Gastroesophageal sphincter (tissue), 4 donors: ENCODE measurements at regions not wholly inside any gene's neighbourhood (a gene's known extent, or its start where the extent isn't known, plus 50 kb on each side); places are given as distances from the start of the nearest gene placed in this dataset.

ENCODE experiments used
- ATAC-seq: fragments of 150-250 bp; one replicate; pipeline ENCODE4 v1.9.1; 2016; ENCODE audit warnings: mild to moderate bottlenecking, moderate library complexity
- H3K27ac ChIP-seq, 4 donors: fragments of 200-600 bp; sonication (generic) in 3 of 4; 1 replicate in 3 of 4; 2 replicates in 1 of 4; pipeline ENCODE4 v1.5.1; 2016 to 2019
- H3K27me3 ChIP-seq: fragments of 200-600 bp; sonication (generic); one replicate; pipeline ENCODE4 v1.5.1; 2019
- H3K36me3 ChIP-seq, 2 donors: fragments of 200-600 bp; sonication (generic); one replicate each; pipeline ENCODE4 v1.5.1; 2019; ENCODE audit warnings: control low read depth in 1 of 2
- H3K4me1 ChIP-seq, 3 donors: fragments of 200-600 bp; sonication (generic); 1 replicate in 2 of 3; 2 replicates in 1 of 3; pipeline ENCODE4 v1.5.1; 2016 to 2019; ENCODE audit warnings: control low read depth in 2 of 3
- H3K4me3 ChIP-seq, 2 donors: fragments of 200-600 bp; sonication (generic); one replicate each; pipeline ENCODE4 v1.5.1; 2019; ENCODE audit warnings: mild to moderate bottlenecking in 1 of 2, moderate library complexity in 1 of 2
- H3K9me3 ChIP-seq, 3 donors: fragments of 200-600 bp; sonication (generic); one replicate each; pipeline ENCODE4 v1.5.1; 2017 to 2019; ENCODE audit warnings: control low read depth in 2 of 3
- CTCF ChIP-seq, 4 experiments: fragments of 200-600 bp in 2 of 4; fragments of 450-650 bp in 2 of 4; sonication (generic) in 1 of 4; IDR thresholded peaks; one replicate each; pipeline ENCODE4 v1.5.1; 2017 to 2019; ENCODE audit warnings: antibody characterized with exemption in 4 of 4, mild to moderate bottlenecking in 2 of 4, moderate library complexity in 2 of 4
- EP300 ChIP-seq: sonication (generic); formaldehyde crosslinking; IDR thresholded peaks from one replicate; pipeline ENCODE4 v1.6.1; 2017; ENCODE audit warnings: antibody characterized with exemption, mild to moderate bottlenecking
- POLR2A ChIP-seq, 2 donors: fragments of 450-650 bp; IDR thresholded peaks; one replicate each; pipeline ENCODE4 v1.6.1; 2017; ENCODE audit warnings: antibody characterized with exemption in 2 of 2, mild to moderate bottlenecking in 2 of 2, moderate library complexity in 1 of 2
- POLR2AphosphoS5 ChIP-seq: sonication (generic); formaldehyde crosslinking; IDR thresholded peaks from one replicate; pipeline ENCODE4 v1.6.1; 2017; ENCODE audit warnings: antibody characterized with exemption
- WGBS, 2 donors: methylation state at CpG; one replicate each; pipeline ENCODE4 v1.1.5; 2018; ENCODE audit warnings: low coverage in 1 of 2; 5-methylcytosine and 5-hydroxymethylcytosine counted together

DNA sequence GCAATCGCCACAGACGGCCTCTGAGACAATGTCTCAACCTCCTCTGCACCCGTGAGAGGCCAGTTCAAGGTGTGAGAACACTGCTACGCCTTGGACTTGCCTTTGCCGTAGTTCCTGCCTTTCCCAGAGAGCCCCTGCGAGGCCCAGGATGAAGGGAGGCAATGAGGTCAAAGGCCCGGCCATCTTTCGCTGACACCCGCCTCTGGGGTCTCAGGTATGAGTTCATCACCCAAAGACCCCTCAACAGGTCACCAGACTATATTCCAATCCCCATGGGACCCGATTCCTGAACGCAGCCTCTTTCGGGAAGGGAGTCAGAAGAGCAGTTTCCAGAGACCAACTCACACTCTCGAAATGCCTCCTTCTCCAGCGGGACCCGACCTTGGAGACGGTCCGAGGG lies 573.5 kb downstream of the KCNJ18 start:
- 76% methylated on average over 5 of the region's 17 CpGs; no CpG with 5 or more reads in 1 of the 2 donors for WGBS, 2 donors
- TF ChIP-seq CTCF (IDR thresholded peaks at IDR 0.05), result no peak
- TF ChIP-seq POLR2A (IDR thresholded peaks at IDR 0.05), result no peak
- no peak for TF ChIP-seq POLR2AphosphoS5
- TF ChIP-seq EP300, result no peak
- H3K9me3 ChIP-seq, result peaks cover 0 to 6% (median 0%) of the 10 kb centered on the region in 3 donors

GRCh38 chr17:22266231-22266630 lies 573.9 kb downstream of the KCNJ18 start:
- WGBS, 2 donors, result 62 to 81% methylated on average over 2 to 3 of the region's 18 CpGs
- no peak for TF ChIP-seq POLR2A (IDR thresholded peaks at IDR 0.05)
- TF ChIP-seq EP300, result no peak
- no peak for TF ChIP-seq POLR2AphosphoS5
- no peak for TF ChIP-seq CTCF (IDR thresholded peaks at IDR 0.05)

More for the DNA sequence above, 573.5 kb downstream of the KCNJ18 start:
- no peak overlapping the region for H3K4me3 ChIP-seq
- no peak overlapping the region for H3K27ac ChIP-seq
- no peaks in the 10 kb centered on the region for H3K36me3 ChIP-seq
- ATAC-seq, result no peak
- H3K27me3 ChIP-seq, result no peaks in the 10 kb centered on the region
- no peaks in the 10 kb centered on the region for H3K4me1 ChIP-seq

DNA sequence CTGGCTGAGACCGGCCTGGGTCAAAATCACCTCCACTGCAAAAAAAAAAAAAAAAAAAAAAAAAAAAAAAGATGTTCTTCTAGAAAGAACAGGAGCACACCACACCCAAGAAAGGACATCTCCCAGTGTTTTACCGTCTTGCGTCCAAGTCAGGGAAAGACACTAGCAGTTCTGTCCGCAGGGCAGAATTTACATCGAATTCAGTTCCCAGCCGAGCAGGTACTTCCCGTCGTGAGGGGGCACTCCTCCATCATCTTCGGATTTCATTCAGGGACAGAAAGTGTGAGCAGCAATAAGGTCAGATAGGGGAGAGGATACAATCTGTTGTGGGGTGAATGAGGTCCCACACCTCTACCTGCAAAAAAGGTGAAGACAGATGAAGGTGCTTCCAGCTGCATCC lies 574.7 kb downstream of the KCNJ18 start:
- Histone ChIP-seq H3K27ac (no peak overlapping the region), H3K9me3 (peaks cover 0 to 6% (median 0%) of the 10 kb centered on the region in 3 donors), H3K4me1 (no peaks in the 10 kb centered on the region), H3K4me3 (no peak overlapping the region), H3K27me3 (no peaks in the 10 kb centered on the region), H3K36me3 (no peaks in the 10 kb centered on the region)
- TF ChIP-seq EP300, result no peak
- no peak for TF ChIP-seq POLR2A (IDR thresholded peaks at IDR 0.05)
- no peak for TF ChIP-seq POLR2AphosphoS5
- 74 to 81% methylated on average over 8 of the region's 9 CpGs for WGBS, 2 donors
- no peak for ATAC-seq

More at GRCh38 chr17:22266231-22266630, 573.9 kb downstream of the KCNJ18 start:
- Histone ChIP-seq H3K27ac (no peak overlapping the region), H3K27me3 (no peaks in the 10 kb centered on the region), H3K9me3 (peaks cover 0 to 6% (median 0%) of the 10 kb centered on the region in 3 donors), H3K4me1 (no peaks in the 10 kb centered on the region), H3K4me3 (no peak overlapping the region), H3K36me3 (no peaks in the 10 kb centered on the region)
- ATAC-seq, result no peak

GRCh38 chr17:22268214-22268911 lies 576.0 kb downstream of the KCNJ18 start:
- Histone ChIP-seq H3K4me3 (no peak overlapping the region), H3K27ac (no peak overlapping the region), H3K27me3 (no peaks in the 10 kb centered on the region), H3K36me3 (no peaks in the 10 kb centered on the region), H3K4me1 (no peaks in the 10 kb centered on the region), H3K9me3 (peaks cover 0 to 6% (median 0%) of the 10 kb centered on the region in 3 donors)
- WGBS, 2 donors, result 65 to 69% methylated on average over 4 to 10 of the region's 25 CpGs
- ATAC-seq, result no peak
- TF ChIP-seq CTCF (IDR thresholded peaks at IDR 0.05) (no peak), POLR2A (IDR thresholded peaks at IDR 0.05) (no peak), POLR2AphosphoS5 (no peak), EP300 (no peak)

GRCh38 chr17:22268912-22269220 lies 576.5 kb downstream of the KCNJ18 start:
- TF ChIP-seq CTCF (IDR thresholded peaks at IDR 0.05), result no peak
- TF ChIP-seq POLR2A (IDR thresholded peaks at IDR 0.05), result no peak
- no peak for TF ChIP-seq EP300
- TF ChIP-seq POLR2AphosphoS5, result no peak
- Histone ChIP-seq H3K36me3 (no peaks in the 10 kb centered on the region), H3K9me3 (peaks cover 0 to 6% (median 0%) of the 10 kb centered on the region in 3 donors), H3K4me3 (no peak overlapping the region), H3K4me1 (no peaks in the 10 kb centered on the region), H3K27ac (no peak overlapping the region), H3K27me3 (no peaks in the 10 kb centered on the region)
- 37% methylated on average over 3 of the region's 13 CpGs; no CpG with 5 or more reads in 1 of the 2 donors for WGBS, 2 donors
- no peak for ATAC-seq
